ENCODE measurements at regions not wholly inside any gene's neighbourhood (a gene's known extent, or its start where the extent isn't known, plus 50 kb on each side); places are given as distances from the start of the nearest gene placed in this dataset.

DNA sequence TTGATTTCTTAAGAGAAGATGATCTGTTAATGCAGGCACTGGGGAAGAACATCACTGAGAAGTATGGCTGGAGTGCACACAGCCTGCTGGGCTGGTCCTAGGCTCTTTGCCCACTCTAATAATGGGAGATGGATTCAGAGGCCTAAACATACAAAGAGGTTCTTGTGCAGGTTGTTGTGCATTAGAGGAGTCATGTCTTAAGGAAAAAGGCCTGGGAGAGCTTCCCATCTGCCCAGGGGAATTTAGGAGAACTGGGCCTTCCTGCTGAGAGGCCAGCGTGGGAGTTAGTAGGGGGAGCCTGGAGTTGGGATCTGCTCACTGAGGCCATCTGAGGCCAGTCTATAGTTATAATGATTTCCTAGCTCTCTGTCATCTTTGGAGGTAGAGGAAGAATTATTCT, 126.7 kb downstream of the TLR5 start:
- Histone ChIP-seq H2BK5ac (ENCODE audit: low read depth, low read length, poor library complexity, severe bottlenecking) (no peak overlapping the region), H2AK9ac (replicated peaks; ENCODE audit: low read depth, low read length, poor library complexity) (no peak overlapping the region), H3K18ac (ENCODE audit: low read depth, low read length) (no peak overlapping the region), H3K4ac (ENCODE audit: low read depth, low read length) (no peak overlapping the region), H4K8ac (ENCODE audit: low read depth in 2 of 2, low read length in 2 of 2) (no peak overlapping the region), H3K4me2 (ENCODE audit: low read depth, low read length) (no peak overlapping the region), H4K5ac (ENCODE audit: low read depth, low read length) (no peak overlapping the region), H2BK20ac (ENCODE audit: low read depth, low read length) (no peak overlapping the region), H3K4me1 (ENCODE audit: control insufficient read depth, insufficient read depth, low read length) (no peaks in the 10 kb centered on the region), H4K91ac (ENCODE audit: insufficient read depth, low read depth, low read length) (no peak overlapping the region), H3K56ac (ENCODE audit: extremely low read depth, insufficient read depth, low read length) (no peak overlapping the region), H3K27ac (ENCODE audit: insufficient read depth, low read length) (no peak overlapping the region), H4K20me1 (ENCODE audit: insufficient read depth, low read length) (no peaks in the 10 kb centered on the region), H3K9me3 (ENCODE audit: control insufficient read depth, insufficient read depth, low read length) (no peaks in the 10 kb centered on the region), H3K36me3 (ENCODE audit: control insufficient read depth, insufficient read depth, low read length) (no peaks in the 10 kb centered on the region), H2AK5ac (ENCODE audit: low read depth, low read length) (no peak overlapping the region), H2BK120ac (ENCODE audit: low read depth, low read length) (no peak overlapping the region), H3K14ac (replicated peaks; ENCODE audit: low read depth, low read length) (no peak overlapping the region), H2BK15ac (ENCODE audit: low read depth, low read length) (no peak overlapping the region), H3K27me3 (ENCODE audit: control insufficient read depth, insufficient read depth, low read length) (no peaks in the 10 kb centered on the region; the same call in none of the 2 replicates), H2AFZ (replicated peaks; ENCODE audit: low read length, poor library complexity) (no peak overlapping the region), H3K9me1 (ENCODE audit: insufficient read depth, low read length) (no peaks in the 10 kb centered on the region), H3K9ac (ENCODE audit: low read depth, low read length) (no peak overlapping the region), H3K79me1 (ENCODE audit: low read depth in 1 of 2, low read length in 2 of 2) (no peaks in the 10 kb centered on the region), H3K4me3 (ENCODE audit: insufficient read depth, low read depth, low read length) (no peak overlapping the region), H3K23ac (ENCODE audit: low read depth, low read length) (no peak overlapping the region)
- no peak for ATAC-seq (ENCODE audit: low read depth)
- no CpG with 5 or more reads among the region's 1 CpG for WGBS, 2 experiments (ENCODE audit: extremely low coverage in 2 of 2, insufficient read length in 1 of 2)
- ChIA-PET POLR2A (ENCODE audit: unreplicated experiment) (no interaction called here), CTCF (no interaction called here)
- TF ChIP-seq RAD21 (IDR thresholded peaks at IDR 0.05; ENCODE audit: low read length) (no peak), RFX5 (IDR thresholded peaks at IDR 0.05; ENCODE audit: low read depth, low read length) (no peak), MAFK (IDR thresholded peaks at IDR 0.05; ENCODE audit: low read depth, low read length) (no peak), MAZ (IDR thresholded peaks at IDR 0.05; ENCODE audit: borderline replicate concordance, low read depth, low read length) (no peak), FOS (IDR thresholded peaks at IDR 0.05; ENCODE audit: low read depth, low read length) (no peak), BHLHE40 (IDR thresholded peaks at IDR 0.05; ENCODE audit: low read depth, low read length) (no peak), CEBPB (IDR thresholded peaks at IDR 0.05; ENCODE audit: low read depth, low read length) (no peak)
- no peak for DNase-seq
- intact Hi-C loops (cut with micrococcal nuclease), result no loop called here
- dilution Hi-C loops (cut with HindIII; ENCODE audit: low sequenced_read_pairs, unreplicated experiment), result no loop called here
- BruUV-seq (replicated peaks), result no TSS peak
- in situ Hi-C loops (cut with MboI; ENCODE audit: low sequenced_read_pairs), result no loop called here
